ENCODE measurements at regions not wholly inside any gene's neighbourhood (a gene's known extent, or its start where the extent isn't known, plus 50 kb on each side); places are given as distances from the start of the nearest gene placed in this dataset.

- no peak overlapping the region for H3K4me3 ChIP-seq
- no peak for DNase-seq
- no peaks in the 10 kb centered on the region for H3K27me3 ChIP-seq
- TF ChIP-seq CTCF (IDR thresholded peaks at IDR 0.05) (no peak), POLR2A (IDR thresholded peaks at IDR 0.05) (no peak)
- 76 to 86% methylated on average over 4 of the region's 4 CpGs for WGBS, 2 donors
- no peaks in the 10 kb centered on the region for H3K36me3 ChIP-seq (ENCODE audit: low read depth, missing control alignments)
- intact Hi-C loops (cut with DNase I; ENCODE audit: low total_unique reads) = no loop called here
- H3K4me1 ChIP-seq = no peaks in the 10 kb centered on the region
- H3K27ac ChIP-seq = no peak overlapping the region
- H3K9me3 ChIP-seq = no peaks in the 10 kb centered on the region
These were observed 257.5 kb upstream of the PRMT6 start for GRCh38 chr1:106798991-106799390.

GRCh38 chr1:106802181-106802580, 254.3 kb upstream of the PRMT6 start:
- WGBS, 2 donors = 64 to 72% methylated on average over 1 of the region's 1 CpG
- Histone ChIP-seq H3K27me3 (no peaks in the 10 kb centered on the region), H3K9me3 (no peaks in the 10 kb centered on the region), H3K4me1 (no peaks in the 10 kb centered on the region), H3K36me3 (ENCODE audit: low read depth, missing control alignments) (no peaks in the 10 kb centered on the region), H3K4me3 (no peak overlapping the region), H3K27ac (no peak overlapping the region)
- TF ChIP-seq POLR2A (IDR thresholded peaks at IDR 0.05) = no peak
- no peak for TF ChIP-seq CTCF (IDR thresholded peaks at IDR 0.05)
- intact Hi-C loops (cut with DNase I; ENCODE audit: low total_unique reads) = no loop called here
- DNase-seq = no peak

GRCh38 chr1:106814418-106814817, 242.1 kb upstream of the PRMT6 start:
- 81 to 83% methylated on average over 2 of the region's 2 CpGs for WGBS, 2 donors
- Histone ChIP-seq H3K4me3 (no peak overlapping the region), H3K4me1 (no peaks in the 10 kb centered on the region), H3K36me3 (ENCODE audit: low read depth, missing control alignments) (no peaks in the 10 kb centered on the region), H3K9me3 (no peaks in the 10 kb centered on the region), H3K27me3 (no peaks in the 10 kb centered on the region), H3K27ac (no peak overlapping the region)
- intact Hi-C loops (cut with DNase I; ENCODE audit: low total_unique reads) = no loop called here
- TF ChIP-seq POLR2A (IDR thresholded peaks at IDR 0.05) (no peak), CTCF (IDR thresholded peaks at IDR 0.05) (no peak)
- no peak for DNase-seq

- Histone ChIP-seq H3K4me3 (no peak overlapping the region), H3K4me1 (no peaks in the 10 kb centered on the region), H3K27me3 (no peaks in the 10 kb centered on the region), H3K27ac (no peak overlapping the region), H3K36me3 (ENCODE audit: low read depth, missing control alignments) (no peaks in the 10 kb centered on the region), H3K9me3 (no peaks in the 10 kb centered on the region)
- intact Hi-C loops (cut with DNase I; ENCODE audit: low total_unique reads) = no loop called here
- WGBS, 2 donors = 22 to 24% methylated on average over 1 of the region's 1 CpG
- TF ChIP-seq CTCF (IDR thresholded peaks at IDR 0.05) (no peak), POLR2A (IDR thresholded peaks at IDR 0.05) (no peak)
- no peak for DNase-seq
These were observed 238.9 kb upstream of the PRMT6 start for GRCh38 chr1:106817575-106817974.

- no peaks in the 10 kb centered on the region for H3K27me3 ChIP-seq
- no peak overlapping the region for H3K27ac ChIP-seq
- intact Hi-C loops (cut with DNase I; ENCODE audit: low total_unique reads) = no loop called here
- no peaks in the 10 kb centered on the region for H3K4me1 ChIP-seq
- H3K4me3 ChIP-seq = no peak overlapping the region
- H3K9me3 ChIP-seq = no peaks in the 10 kb centered on the region
- no peak for TF ChIP-seq POLR2A (IDR thresholded peaks at IDR 0.05)
- no peak for TF ChIP-seq CTCF (IDR thresholded peaks at IDR 0.05)
- no peaks in the 10 kb centered on the region for H3K36me3 ChIP-seq (ENCODE audit: low read depth, missing control alignments)
- peak; percentile 68 for DNase-seq
These were observed 225.0 kb upstream of the PRMT6 start for GRCh38 chr1:106831511-106831910.

Measured in testis (tissue), 2 donors.